ACHN (cell line): ENCODE measurements at regions not wholly inside any gene's neighbourhood (a gene's known extent, or its start where the extent isn't known, plus 50 kb on each side); places are given as distances from the start of the nearest gene placed in this dataset.

Experiments
- DNase-seq: peaks from one replicate; pipeline ENCODE4 v3.0.0-alpha.2; 2015
- in situ Hi-C: cut with HindIII; loops from 2 replicates; pipeline ENCODE4 v1.10.0; 2017; ENCODE audit warnings: low sequenced_read_pairs, low pct_ligation_motif_present, low pct_unique_long_range_greater_than_20kb

- peak; percentile 91 for DNase-seq
- in situ Hi-C loops = no loop called here
Observed at GRCh38 chr7:26046150-26046549, 105.8 kb upstream of the NFE2L3 start.

GRCh38 chr7:26046878-26047277 is 105.1 kb upstream of the NFE2L3 start:
- DNase-seq = no peak
- in situ Hi-C loops = no loop called here

- in situ Hi-C loops = no loop called here
Observed at GRCh38 chr7:26048663-26049062, 103.3 kb upstream of the NFE2L3 start.

GRCh38 chr7:26049081-26049480 is 102.9 kb upstream of the NFE2L3 start:
- in situ Hi-C loops = no loop called here

More at GRCh38 chr7:26048663-26049062, 103.3 kb upstream of the NFE2L3 start:
- DNase-seq = no peak

GRCh38 chr7:26051021-26051420 is 101.0 kb upstream of the NFE2L3 start:
- no peak for DNase-seq
- in situ Hi-C loops = no loop called here

More at GRCh38 chr7:26049081-26049480, 102.9 kb upstream of the NFE2L3 start:
- DNase-seq = peak; percentile 44

GRCh38 chr7:26052706-26053105 is 99.3 kb upstream of the NFE2L3 start:
- DNase-seq = peak; percentile 78
- in situ Hi-C loops = no loop called here

- in situ Hi-C loops = no loop called here
Observed at GRCh38 chr7:26054386-26054785, 97.6 kb upstream of the NFE2L3 start.

GRCh38 chr7:26055241-26055640 is 96.8 kb upstream of the NFE2L3 start:
- in situ Hi-C loops = no loop called here
- DNase-seq = no peak

More at GRCh38 chr7:26054386-26054785, 97.6 kb upstream of the NFE2L3 start:
- DNase-seq = no peak

GRCh38 chr7:26060733-26061677 is 91.0 kb upstream of the NFE2L3 start:
- DNase-seq = no peak
- in situ Hi-C loops = no loop called here

- peak; percentile 80 for DNase-seq
- in situ Hi-C loops = no loop called here
Observed at GRCh38 chr7:26061678-26062603, 90.1 kb upstream of the NFE2L3 start.

GRCh38 chr7:26065652-26066051 is 86.3 kb upstream of the NFE2L3 start:
- DNase-seq = no peak
- in situ Hi-C loops = no loop called here

GRCh38 chr7:26066736-26067135 is 85.3 kb upstream of the NFE2L3 start:
- in situ Hi-C loops = no loop called here
- no peak for DNase-seq

GRCh38 chr7:26070290-26070689 is 81.7 kb upstream of the NFE2L3 start:
- no peak for DNase-seq
- in situ Hi-C loops = no loop called here

- in situ Hi-C loops = no loop called here
Observed at GRCh38 chr7:26071622-26072456, 80.2 kb upstream of the NFE2L3 start.

GRCh38 chr7:26073041-26073440 is 79.0 kb upstream of the NFE2L3 start:
- no peak for DNase-seq
- in situ Hi-C loops = no loop called here

More at GRCh38 chr7:26071622-26072456, 80.2 kb upstream of the NFE2L3 start:
- no peak for DNase-seq

- in situ Hi-C loops = loop anchor here (25.0 kb wide), 1 partner anchor 112 kb away; no protein-coding TSS in a partner anchor
- no peak for DNase-seq
Observed at GRCh38 chr7:26074919-26075318, 77.1 kb upstream of the NFE2L3 start.

GRCh38 chr7:26076691-26077090 is 75.3 kb upstream of the NFE2L3 start:
- in situ Hi-C loops = loop anchor here (25.0 kb wide), 1 partner anchor 111 kb away; no protein-coding TSS in a partner anchor
- DNase-seq = no peak
